NCI-H524 treated with DMSO at 0.1 percent for 48 hours (cell line): ENCODE measurements at regions not wholly inside any gene's neighbourhood (a gene's known extent, or its start where the extent isn't known, plus 50 kb on each side); places are given as distances from the start of the nearest gene placed in this dataset.
"Not testable (repeated sequence)": the region's sequence is repeated elsewhere in the genome, so short reads cannot be mapped to it uniquely, and the experiment has no call there.

ENCODE experiments used
- DNase-seq: peaks from one replicate; lab custom pipeline; 2025; lab: John Stamatoyannopoulos, UW

DNA sequence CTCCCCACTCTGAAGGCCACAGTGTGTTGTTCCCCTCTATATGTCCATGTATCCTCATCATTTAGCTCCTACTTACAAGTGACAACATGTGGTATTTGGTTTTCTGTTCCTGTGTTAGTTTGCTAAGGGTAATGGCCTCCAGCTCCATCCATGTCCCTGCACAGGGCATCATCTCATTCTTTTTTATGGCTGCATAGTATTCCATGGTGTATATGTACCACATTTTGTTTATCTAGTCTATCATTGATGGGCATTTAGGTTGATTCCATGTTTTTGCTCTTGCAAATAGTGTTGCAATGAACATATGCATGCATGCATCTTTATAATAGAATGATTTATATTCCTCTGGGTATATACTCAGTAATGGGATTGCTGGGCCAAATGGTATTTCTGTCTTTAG is 135.8 kb upstream of the ELL2 start:
- DNase-seq = not testable (repeated sequence)

DNA sequence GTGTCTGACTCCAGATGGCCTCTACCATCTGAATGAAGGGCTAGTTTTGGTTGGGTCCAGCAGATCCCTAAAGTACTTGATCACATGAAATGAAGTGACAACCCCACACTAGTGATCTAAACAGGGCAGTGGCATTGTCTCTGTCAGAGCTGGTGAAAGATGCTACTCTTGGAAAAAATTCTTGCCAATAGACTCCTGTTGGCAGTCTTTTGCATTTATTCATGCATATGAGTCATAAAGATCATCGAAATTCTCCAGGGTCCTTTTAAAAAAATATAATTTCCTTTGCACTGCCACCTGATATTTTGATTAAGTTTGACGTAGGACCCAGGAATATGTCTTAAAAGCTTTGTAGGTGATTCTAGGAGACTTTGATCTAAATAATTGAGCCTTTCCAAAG is 135.1 kb upstream of the ELL2 start:
- no peak for DNase-seq

DNA sequence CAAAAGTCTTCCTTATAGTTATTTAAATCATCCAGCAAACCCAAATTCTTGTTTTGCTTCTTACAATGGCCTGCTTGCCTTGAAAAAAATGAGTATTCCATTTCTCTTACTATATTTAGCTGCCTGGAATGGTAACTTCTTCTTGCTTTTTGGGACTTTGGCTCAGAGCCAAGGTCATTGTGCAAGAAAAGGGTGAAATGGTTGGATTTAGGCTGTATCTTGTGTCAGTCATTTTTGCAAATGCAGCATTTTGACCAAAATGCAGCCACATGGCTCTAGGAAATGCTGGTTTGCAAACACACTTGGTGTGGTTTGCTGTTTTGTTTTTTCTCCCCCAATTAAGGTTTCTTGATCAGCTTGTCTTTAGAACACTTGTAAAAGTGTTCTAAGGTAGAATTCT is 133.3 kb upstream of the ELL2 start:
- no peak for DNase-seq

DNA sequence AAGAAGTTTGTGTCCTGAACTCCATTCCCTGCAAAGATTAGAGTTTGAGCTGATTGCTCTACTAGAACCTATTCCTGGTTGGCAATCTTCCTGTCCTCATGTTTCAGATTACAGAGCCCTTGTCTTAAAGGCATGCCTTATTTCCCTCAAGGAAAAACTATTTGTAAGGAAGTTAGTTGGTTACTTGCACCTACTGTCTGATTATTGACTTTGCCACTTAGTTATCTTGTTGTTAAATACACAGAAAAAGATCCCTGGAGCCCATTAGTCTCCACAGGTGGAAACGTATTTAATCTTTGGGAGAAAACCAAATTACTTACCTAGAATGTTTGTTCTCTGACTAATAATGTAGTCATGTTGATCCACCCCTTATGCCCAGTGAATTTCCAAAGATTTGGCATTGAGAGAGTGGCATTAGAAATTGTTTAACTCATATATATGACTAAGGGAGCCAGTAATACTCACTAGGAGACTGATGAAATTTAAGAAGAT is 132.3 kb upstream of the ELL2 start:
- DNase-seq = no peak

DNA sequence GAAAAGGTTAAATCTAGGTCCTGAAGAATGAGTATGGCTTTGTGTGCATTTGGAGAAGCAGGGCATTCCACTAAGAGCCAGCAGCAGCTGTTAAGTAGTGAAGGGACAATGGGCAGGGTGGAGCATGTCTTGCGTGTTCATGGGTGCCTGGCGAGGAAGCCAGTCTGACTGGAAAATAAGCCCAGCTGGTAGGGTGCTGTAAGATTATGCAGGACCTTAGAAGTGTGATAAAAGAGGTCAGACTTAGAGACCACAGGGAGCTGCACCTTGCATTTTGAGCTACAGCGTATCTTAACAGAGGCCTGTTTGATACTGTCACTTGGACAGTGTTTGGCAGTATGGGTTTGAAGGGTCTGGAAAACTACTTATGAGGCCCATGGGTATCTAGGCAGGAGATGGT is 131.7 kb upstream of the ELL2 start:
- no peak for DNase-seq

DNA sequence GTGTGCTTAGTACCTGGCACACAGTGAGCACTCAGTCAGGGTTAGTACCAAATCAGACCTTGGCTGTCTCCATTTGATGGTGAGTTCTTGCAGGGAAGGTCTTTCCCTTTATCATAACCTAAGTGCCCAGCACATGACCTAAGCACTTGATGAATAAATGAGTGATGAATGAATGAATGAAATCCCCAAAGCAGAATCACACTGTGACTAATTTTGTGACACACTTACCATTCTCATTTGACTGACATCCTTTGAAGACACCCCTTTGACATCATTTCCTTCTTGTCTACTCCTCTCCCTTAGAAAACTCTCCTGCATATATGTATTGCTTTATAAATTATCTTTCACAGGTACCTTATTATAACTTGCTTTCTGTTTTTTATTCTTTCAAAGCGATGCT is 130.2 kb upstream of the ELL2 start:
- DNase-seq = no peak

DNA sequence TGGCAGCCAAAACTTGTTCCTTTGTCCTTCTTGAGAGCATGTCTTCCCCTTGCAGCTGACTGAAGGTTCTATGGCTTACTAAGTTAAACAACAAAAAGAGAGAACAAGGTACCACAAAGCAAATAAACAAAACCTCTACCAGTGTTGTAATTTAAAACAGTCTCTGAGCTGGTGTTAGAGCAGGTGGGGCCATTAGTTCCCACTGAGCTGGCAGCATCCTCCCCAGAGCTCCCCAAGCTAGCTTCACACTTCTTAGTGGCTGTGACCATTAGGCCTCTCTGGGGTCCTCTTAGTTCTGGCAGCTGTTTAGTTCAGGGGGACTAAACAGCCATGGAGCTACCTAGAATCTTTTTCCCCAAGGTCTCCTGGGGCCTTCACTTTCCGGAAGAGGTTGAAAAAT is 128.6 kb upstream of the ELL2 start:
- DNase-seq = no peak

DNA sequence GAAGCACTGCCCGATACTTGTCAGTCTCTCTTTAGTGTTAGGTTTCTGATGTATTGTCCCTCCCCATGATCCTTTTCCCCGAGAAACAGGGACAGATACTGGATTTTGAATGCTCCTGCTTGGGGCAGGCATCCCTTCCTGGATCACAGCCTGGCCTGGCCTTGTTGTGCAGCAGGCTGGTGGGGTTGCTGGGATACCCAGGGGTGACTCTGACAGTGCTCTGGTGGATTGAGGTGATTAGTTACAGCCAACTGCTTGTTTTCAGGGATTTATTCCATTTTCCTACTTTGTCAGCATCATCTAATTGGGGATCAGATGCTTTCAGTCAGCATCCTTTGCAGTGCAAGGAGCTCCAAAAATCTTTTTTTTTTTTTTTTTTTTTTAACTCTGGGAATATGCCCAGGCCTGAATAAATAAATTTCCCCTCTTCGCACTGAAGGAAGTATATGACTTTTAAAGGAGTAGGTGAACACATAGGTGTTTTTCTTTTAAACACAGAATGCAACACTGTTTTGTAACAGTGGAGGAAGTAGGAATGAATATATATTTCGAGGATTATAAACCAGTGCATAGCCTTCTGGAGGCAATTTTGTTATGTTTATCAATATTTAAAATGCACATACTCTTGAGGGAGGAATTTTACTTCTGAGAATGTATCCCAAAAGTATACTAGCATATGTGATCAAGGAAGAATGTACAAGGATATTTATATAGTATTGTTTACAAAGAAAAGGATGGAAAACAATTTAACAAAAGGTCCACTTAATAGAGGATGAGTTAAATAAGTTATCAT is 127.3 kb upstream of the ELL2 start:
- DNase-seq = no peak

DNA sequence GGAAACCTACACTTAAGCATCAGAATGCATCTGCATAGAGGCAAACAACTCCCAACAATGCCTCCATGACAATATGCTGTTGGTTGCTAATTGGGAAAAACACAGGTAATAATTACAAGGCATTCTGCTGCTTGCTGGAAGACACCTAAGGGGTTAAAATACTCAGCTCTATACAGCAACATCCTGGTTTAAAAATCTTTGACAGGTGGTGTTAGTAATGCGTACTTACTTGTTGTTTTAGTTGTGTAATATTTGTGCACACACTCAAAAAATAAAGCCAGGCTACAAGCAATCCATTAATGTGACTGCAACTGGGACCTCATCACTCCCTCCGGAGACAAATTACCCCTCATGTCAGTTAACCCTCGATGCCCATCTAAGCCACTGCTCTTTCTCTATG is 126.3 kb upstream of the ELL2 start:
- no peak for DNase-seq

DNA sequence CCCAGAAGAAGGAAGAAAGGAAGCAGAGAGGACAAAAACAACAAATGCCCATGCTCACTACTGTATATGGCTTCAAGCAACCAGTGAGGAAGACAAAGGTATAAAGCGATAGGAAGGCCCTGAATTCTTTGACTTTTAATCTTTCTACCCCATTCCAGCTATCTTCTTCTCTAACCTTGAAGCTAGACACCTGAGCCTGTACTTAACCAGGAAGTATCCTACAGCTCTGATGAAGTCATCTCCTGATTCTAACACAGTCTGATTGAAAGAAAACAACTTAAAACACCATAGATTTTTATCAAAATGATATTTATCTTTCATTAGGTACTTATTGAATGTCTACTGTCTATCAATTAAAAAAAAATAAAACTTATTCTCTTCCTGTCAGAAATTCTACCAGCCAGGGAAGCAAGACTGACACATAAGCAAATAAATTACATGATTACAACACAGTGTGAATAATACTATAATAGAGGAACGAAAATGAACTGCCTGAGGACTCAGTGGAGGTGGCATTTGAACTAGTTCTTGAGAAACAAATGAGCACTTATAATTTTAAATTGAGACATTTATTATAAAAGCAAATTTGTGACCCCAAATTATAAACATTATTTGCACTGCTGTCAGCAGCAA is 123.3 kb upstream of the ELL2 start:
- no peak for DNase-seq

DNA sequence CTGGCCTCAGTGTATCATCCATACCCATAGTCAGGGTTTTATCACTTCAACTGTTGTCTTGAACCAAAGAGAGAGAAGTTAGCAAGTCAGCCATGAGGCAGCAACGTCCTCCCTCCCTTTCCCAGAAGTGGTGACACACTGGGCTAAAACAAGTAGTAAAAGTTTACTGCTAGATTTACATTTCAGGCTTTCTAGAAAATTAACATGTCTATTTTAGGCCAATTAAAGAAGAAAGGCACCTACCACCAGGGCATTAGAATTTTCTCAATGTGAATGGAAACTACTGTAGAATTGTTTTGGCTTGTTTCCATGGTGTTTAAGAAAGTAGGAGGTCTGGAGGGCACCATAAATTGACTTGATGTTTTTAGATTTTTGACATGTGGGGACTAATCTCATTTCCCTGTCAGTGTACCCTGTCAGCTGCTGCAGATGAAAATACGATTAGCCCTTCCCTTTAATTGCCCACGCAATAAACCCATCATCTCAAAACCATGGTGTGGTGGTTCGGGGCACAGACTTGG is 121.8 kb upstream of the ELL2 start:
- no peak for DNase-seq

DNA sequence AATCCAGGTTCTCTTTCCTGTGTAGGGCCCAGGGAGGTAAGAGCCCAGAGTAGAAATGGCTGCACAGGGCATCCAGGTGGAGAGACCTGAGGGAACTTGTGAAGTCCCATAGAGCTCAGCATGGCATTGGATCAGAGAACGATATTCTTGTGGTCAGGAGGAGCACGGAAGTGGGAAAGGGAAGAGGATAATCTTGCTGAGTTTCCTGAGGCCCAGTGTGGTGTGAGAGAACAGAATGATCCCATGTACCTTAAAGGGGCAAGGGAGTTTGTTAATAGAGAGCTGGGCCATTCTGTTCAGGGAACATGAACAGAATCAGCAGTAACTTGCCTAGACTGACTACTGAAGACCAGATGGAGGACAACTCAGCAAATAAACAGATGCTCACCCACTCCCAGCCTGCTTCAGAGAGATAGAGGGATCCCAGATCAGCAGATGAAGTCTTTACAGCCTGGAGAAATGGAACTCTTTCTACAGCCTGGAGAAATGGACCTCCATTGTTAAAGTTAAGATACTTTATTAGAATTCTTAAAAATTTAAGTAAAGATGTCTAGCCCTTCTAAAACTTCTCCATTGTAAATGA is 119.7 kb upstream of the ELL2 start:
- DNase-seq = no peak

DNA sequence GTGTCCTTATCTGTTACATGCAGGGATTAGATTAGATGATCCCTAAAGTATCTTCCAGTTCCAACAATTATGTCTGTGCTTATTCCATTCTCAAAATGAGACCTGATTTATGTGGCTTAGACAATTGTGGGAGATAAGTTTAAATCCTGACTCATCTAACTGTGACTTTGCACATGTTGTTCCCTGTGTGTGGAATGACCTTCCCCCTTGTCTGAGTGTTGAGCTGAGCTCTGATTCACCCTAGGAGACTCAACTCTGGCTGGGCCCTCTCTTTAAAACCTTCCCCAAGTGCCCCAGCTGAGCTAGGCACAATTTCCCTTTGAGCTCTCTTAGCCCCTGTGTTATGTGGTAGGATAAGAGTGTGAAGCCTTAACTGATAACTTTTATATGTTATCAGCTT is 118.9 kb upstream of the ELL2 start:
- DNase-seq = no peak

DNA sequence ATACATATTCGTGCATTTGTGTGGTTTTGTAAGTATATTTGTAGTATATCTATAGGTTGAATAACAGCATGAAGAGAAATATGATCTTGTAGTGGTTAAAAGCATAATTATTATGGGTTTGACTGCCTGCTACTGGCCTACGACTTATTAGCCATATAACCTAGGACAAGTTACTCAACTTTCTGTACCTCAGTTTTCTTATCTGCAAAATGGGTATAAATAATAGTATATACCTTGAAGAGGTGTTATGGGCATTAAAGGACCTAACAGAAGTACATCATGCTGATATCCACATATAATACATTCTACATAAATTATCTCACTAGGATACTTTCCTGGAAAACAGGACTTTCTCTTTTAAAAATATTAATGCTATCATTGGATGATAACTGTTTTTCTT is 118.3 kb upstream of the ELL2 start:
- no peak for DNase-seq

DNA sequence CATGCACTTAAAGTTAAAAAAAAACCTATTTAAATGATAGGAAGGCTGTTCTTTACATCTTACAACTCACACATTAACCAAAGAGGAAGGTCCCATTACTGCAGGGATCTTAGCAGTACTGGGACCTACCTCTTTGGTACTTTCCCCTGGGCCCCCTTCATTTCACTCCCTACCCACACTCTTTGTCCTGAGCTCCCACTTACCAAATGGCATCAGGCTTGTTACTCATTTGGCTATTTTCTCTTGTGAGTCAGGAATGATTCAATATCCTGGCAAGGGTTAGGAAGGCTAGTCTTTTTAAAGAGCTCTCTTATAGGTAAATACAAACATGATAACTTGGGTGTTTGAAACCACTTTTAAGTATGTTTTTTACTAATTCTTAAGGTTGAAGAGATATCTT is 117.4 kb upstream of the ELL2 start:
- no peak for DNase-seq

DNA sequence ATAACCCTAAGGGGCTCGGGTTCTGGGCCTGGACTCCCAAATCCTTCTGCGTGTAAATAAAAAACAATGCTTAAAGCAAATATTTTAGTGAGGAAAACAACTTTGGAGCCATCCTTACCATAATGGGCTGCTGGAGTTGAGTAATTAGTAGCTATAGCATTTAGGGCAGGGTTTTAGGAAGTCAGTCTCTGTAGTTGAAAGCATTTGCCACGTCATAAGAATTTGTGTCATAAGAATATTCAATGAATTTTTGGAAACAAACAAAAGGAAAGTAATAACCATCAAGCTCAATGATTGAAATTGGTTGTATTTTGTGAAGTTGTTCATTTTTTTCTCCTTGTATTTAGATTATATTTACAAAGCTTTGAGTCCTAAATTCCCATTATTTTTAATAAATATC is 114.8 kb upstream of the ELL2 start:
- DNase-seq = no peak

DNA sequence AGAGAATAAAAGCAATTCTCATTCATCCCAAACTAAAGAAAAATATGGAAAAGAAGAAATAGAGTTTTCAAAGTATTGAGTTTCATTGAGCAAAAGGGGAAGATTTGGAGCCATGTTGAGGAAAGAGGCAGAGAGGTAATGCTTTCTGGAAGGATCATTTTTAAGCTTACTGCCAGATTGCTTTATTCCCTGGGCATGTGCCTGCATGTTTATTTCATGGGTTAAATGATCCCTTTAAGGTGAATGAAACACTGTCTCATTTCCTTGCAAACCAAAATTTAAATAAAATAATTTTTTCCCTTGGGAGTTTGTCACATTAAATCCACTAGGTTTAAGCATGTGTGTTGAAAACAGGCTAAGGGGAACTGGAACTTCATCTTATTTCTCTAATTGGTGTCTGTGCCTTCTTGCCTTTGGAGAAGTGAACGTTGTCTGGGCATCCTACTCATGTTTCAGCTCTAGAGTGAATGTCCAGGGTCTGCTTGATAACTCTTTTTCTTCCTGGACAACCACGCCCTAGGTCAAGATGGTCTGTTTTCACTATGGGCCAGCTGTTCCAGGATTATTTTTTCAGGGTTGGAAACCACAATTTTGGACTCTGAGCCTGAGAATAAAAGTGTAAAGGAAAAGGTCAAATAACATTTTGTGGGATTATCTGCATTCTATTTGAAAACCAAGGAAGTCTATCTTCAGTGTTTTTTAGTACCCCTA is 114.1 kb upstream of the ELL2 start:
- DNase-seq = no peak

DNA sequence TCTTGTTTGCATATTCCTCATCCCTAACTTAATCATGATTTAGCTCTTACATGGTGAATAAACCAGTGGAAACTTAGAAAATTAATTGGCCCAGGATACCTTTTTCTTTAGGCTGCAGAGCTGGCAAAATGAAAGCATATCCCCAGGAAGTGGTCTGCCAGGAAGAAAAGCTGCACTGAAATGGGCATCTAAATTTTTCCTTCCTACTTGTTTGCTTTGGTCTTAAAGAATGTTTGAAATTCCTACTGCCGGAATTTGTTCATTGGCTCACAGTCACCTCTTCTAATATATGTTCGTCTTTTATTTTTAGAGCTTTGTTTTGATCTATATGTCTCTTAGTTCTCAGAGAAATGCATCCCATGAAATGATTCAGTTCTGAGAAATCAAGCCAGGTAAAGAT is 113.2 kb upstream of the ELL2 start:
- DNase-seq = no peak

DNA sequence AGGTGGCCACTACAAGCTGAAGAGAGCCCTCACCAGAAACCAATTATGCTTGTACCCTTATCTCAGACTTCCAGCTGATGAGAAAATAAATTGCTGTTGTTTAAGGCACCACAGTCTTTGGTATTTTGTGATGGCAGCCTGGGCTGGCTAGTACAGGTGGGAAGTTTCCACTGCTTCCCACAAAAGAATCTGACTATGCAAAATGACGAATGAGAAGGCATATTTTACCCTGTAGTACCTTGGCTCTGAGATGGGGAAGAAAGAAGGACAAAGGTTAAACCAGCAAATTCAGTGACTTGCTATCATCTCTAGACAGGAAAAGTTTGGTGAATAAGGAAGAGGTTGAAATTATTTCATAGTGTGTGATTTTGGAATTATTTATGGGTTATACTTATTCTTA is 112.8 kb upstream of the ELL2 start:
- no peak for DNase-seq

DNA sequence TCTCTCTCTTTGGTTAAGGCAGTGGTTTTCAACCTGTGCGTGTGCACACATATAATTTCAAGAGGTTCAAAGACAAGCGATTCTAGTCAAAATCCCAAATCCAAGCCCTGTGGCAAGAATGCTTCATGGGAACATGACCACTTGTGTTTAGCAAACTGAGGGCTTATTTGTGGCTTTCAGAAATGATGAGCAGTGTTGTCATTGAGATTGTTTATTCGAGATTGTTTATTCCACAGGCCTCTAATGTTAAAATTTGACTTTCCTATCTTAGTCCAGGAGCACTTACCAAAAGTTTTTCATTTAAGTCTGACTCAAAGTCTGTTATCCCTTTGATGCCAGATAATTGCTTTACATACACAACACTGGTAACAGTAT is 111.1 kb upstream of the ELL2 start:
- no peak for DNase-seq

DNA sequence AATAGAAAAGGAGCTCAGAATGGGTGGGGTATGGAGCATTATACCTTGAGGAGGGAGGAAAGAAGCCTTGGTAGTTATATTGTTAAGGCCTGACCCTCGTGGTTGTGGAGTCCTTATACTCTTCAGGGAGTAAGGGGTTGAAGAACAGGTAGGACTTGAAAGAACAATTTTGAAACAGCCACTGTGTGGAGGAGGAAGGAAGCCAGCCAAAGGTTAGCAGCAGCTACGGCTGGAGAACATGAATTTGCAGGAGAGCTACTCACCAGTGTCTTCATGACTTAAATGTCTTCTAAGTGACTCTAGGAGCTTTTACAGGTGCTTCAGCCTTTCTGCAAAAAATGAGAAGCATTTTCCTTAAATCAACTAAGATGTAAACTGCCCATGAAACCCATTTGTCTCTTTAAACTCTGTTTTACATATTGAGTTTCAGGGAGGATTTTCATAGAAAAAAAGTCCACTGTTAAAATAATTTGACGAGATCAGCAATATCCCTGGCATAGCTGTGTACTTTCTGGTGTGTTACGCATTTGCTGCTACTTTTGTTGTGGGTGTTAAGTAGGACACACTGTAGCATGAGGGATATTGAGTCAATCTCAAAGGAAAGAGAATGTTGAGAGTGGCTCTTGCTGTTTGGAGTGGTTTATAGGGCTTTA is 110.6 kb upstream of the ELL2 start:
- DNase-seq = no peak

DNA sequence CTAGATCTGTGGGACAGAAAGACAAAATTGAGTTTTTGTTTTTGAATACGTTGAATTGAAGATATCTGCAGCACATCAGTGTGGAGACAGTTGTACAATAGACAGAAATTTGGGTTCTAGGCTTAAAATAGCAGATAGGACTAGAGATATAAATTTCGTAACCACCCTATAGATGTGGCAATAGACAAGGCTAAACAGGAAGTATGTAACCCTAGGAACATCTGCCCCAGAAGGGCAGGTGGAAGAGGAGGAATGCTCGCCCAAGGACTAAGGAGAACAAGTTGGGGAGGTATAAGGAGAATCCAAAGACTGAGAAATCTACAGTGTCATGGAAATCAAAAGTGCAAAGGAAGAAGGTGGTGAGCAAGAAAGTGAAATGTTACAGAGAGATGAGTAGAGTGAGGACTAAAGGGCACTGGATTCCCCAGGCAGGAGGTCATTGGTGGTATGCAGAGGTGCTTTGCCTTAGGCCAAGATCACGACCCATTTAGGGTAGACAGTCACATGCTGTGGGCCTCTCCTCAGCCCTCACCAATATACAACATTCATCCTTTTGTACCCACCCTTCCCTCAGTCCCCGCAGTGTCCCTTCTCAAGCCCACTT is 109.1 kb upstream of the ELL2 start:
- DNase-seq = no peak
